OCI-LY7 (cell line): ENCODE measurements at regions not wholly inside any gene's neighbourhood (a gene's known extent, or its start where the extent isn't known, plus 50 kb on each side); places are given as distances from the start of the nearest gene placed in this dataset.

Experiments used
- BruUV-seq: library from RNA; stranded (reverse); fragments of 400-500 nt; replicated peaks from 2 replicates; lab custom pipeline; 2021; lab: Mats Ljungman, UMichigan
- CTCF ChIA-PET: fragments of 300-600 bp; sonication (Branson Sonifier 250); formaldehyde crosslinking; loops from one replicate; lab custom pipeline; 2022; ENCODE audit warnings: antibody characterized with exemption; ENCODE audit not compliant: unreplicated experiment; lab: Charles Lee
- POLR2A ChIA-PET: fragments of 300-600 bp; sonication (Branson Sonifier 250); formaldehyde crosslinking; loops from one replicate; lab custom pipeline; 2022; ENCODE audit warnings: antibody characterized with exemption; lab: Charles Lee
- DNase-seq: peaks from one replicate; pipeline ENCODE4 v3.0.0-alpha.2; 2015; ENCODE audit warnings: low spot score
- H2AFZ ChIP-seq: fragments of 200-600 bp; sonication (generic), shearing (Covaris generic); 2 replicates; pipeline ENCODE4 v1.6.1; 2014; ENCODE audit warnings: mild to moderate bottlenecking, antibody characterized with exemption, low read length, moderate library complexity
- H3K27ac ChIP-seq: fragments of 200-600 bp; sonication (generic); 2 replicates; pipeline ENCODE4 v1.5.1; 2014; ENCODE audit warnings: mixed run types, low read depth, mild to moderate bottlenecking, moderate library complexity, low read length, inconsistent platforms; ENCODE audit not compliant: poor library complexity, severe bottlenecking
- H3K36me3 ChIP-seq: fragments of 200-600 bp; sonication (generic); 2 replicates; pipeline ENCODE4 v1.6.1; 2014; ENCODE audit warnings: mild to moderate bottlenecking, antibody characterized with exemption, low read length, moderate library complexity, mixed read lengths; ENCODE audit not compliant: insufficient read depth
- H3K4me1 ChIP-seq: fragments of 200-600 bp; sonication (generic); 2 replicates; pipeline ENCODE4 v1.5.1; 2014; ENCODE audit warnings: mild to moderate bottlenecking, low read length; ENCODE audit not compliant: insufficient read depth, poor library complexity, severe bottlenecking
- H3K4me2 ChIP-seq: fragments of 200-600 bp; sonication (generic); 2 replicates; pipeline ENCODE4 v1.6.1; 2014; ENCODE audit warnings: mild to moderate bottlenecking, low read length
- H3K4me3 ChIP-seq: fragments of 200-600 bp; sonication (generic); 2 replicates; pipeline ENCODE4 v1.5.1; 2014; ENCODE audit warnings: mild to moderate bottlenecking, low read depth, low read length; ENCODE audit not compliant: poor library complexity, severe bottlenecking
- H3K79me2 ChIP-seq: fragments of 200-600 bp; sonication (generic); 2 replicates; pipeline ENCODE4 v1.6.1; 2016; ENCODE audit warnings: low read depth, mild to moderate bottlenecking, low read length, moderate library complexity, mixed read lengths; ENCODE audit not compliant: insufficient read depth
- H3K9me2 ChIP-seq: fragments of 200-600 bp; sonication (generic); 2 replicates; pipeline ENCODE4 v1.6.1; 2016; ENCODE audit warnings: mild to moderate bottlenecking, low read length, mixed read lengths; ENCODE audit not compliant: insufficient read depth
- H3K9me3 ChIP-seq: fragments of 200-600 bp; sonication (generic); 2 replicates; pipeline ENCODE4 v1.6.1; 2014; ENCODE audit warnings: mild to moderate bottlenecking, mixed run types, low read length, mixed read lengths
- H4K20me1 ChIP-seq: fragments of 200-600 bp; sonication (generic); 2 replicates; pipeline ENCODE4 v1.6.1; 2014; ENCODE audit warnings: mild to moderate bottlenecking, antibody characterized with exemption, low read length, moderate library complexity, mixed read lengths; ENCODE audit not compliant: insufficient read depth
- CTCF ChIP-seq: fragments of 200-600 bp; sonication (generic); conservative IDR thresholded peaks from 2 replicates; pipeline ENCODE4 v1.5.1; 2014; ENCODE audit warnings: mild to moderate bottlenecking, antibody characterized with exemption, low read length, moderate library complexity, mixed read lengths
- EZH2phosphoT487 ChIP-seq: fragments of 200-600 bp; sonication (generic); IDR thresholded peaks from 2 replicates; pipeline ENCODE4 v1.6.1; 2018; ENCODE audit warnings: low read depth, borderline replicate concordance, mild to moderate bottlenecking, mixed run types, antibody characterized with exemption, low read length, moderate library complexity, mixed read lengths
- intact Hi-C: fragments of 100-400 bp; cut with micrococcal nuclease; formaldehyde crosslinking; loops from one replicate; pipeline ENCODE4 v1.10.0; 2022; ENCODE audit not compliant: unreplicated experiment

DNA sequence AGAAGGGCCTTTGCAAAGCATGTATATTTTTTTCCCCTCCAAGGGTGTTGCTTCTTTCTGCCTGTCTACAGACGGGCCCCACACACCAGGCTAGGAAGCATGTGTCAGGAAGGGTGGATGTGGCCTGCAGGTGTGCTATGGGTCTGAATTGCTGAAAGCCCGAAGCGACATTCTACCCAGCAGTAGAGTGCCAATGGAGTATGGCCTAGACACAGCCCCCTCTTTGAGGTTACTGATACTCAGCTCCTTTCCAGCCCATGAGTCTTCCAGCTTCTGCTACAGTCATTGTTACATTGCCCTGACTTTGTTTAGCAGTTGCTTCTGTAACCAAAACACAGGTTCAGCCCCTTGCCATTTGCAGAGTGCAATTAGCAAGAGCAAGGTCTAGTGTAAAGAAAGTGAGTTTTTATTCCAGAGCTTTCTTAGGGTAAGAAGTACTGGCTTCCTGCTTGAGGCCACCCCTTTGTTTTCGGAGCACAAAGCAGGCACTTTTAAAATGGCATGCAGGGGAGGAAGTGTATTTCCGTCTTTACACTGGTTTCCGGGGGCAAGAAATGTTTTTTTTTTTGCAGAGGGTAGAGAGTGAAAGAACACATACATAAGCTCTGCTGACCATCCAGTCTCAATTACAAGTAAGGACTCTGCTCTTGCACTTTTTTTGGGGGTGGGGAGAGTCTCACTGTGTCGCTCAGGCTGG is 428.0 kb upstream of the AMELY start:
- DNase-seq = peak; percentile 60
- BruUV-seq = no TSS peak
- peak overlapping the region; percentile 48 for H3K4me3 ChIP-seq
- POLR2A ChIA-PET = interaction anchor here (0.6 to 1.4 kb wide), 4 partner anchors 18 to 170 kb away, joined by 3 read pairs; no protein-coding TSS in a partner anchor
- no peaks in the 10 kb centered on the region for H3K9me3 ChIP-seq
- TF ChIP-seq EZH2phosphoT487 (no peak), CTCF (no peak)
- CTCF ChIA-PET = no interaction called here
- intact Hi-C loops = loop anchor here (5.0 kb wide), 1 partner anchor 308 kb away; no protein-coding TSS in a partner anchor
- no peaks in the 10 kb centered on the region for H4K20me1 ChIP-seq
- peak overlapping the region; percentile 92 for H3K27ac ChIP-seq
- peak overlapping the region; percentile 72 for H3K4me2 ChIP-seq
- H3K9me2 ChIP-seq = no peaks in the 10 kb centered on the region
- H2AFZ ChIP-seq = 0 out of 2 replicates have a peak overlapping the region, but pooled peaks have one; percentile 19
- peaks cover 42% of the 10 kb centered on the region for H3K36me3 ChIP-seq
- no peaks in the 10 kb centered on the region for H3K79me2 ChIP-seq
- H3K4me1 ChIP-seq = peaks cover 27% of the 10 kb centered on the region

GRCh38 chrY:7336023-7336873 is 424.7 kb upstream of the AMELY start:
- Histone ChIP-seq H3K27ac (no peak overlapping the region), H4K20me1 (no peaks in the 10 kb centered on the region), H3K4me3 (no peak overlapping the region), H3K9me3 (no peaks in the 10 kb centered on the region), H3K79me2 (no peaks in the 10 kb centered on the region), H3K36me3 (peaks cover 65% of the 10 kb centered on the region), H3K9me2 (no peaks in the 10 kb centered on the region), H3K4me2 (no peak overlapping the region), H2AFZ (no peak overlapping the region), H3K4me1 (peaks cover 22% of the 10 kb centered on the region)
- POLR2A ChIA-PET = interaction anchor here (0.6 kb wide), 1 partner anchor 387 kb away, joined by 3 read pairs; no protein-coding TSS in a partner anchor
- CTCF ChIA-PET = no interaction called here
- no peak for TF ChIP-seq CTCF
- TF ChIP-seq EZH2phosphoT487 = no peak
- no TSS peak for BruUV-seq
- no peak for DNase-seq
- intact Hi-C loops = no loop called here
